PC-9 (cell line): ENCODE measurements at regions not wholly inside any gene's neighbourhood (a gene's known extent, or its start where the extent isn't known, plus 50 kb on each side); places are given as distances from the start of the nearest gene placed in this dataset.

Source experiments
- BruUV-seq: library from RNA; stranded (reverse); fragments of 400-500 nt; replicated peaks from 2 replicates; lab custom pipeline; 2021; lab: Mats Ljungman, UMichigan
- CTCF ChIA-PET: fragments of 300-600 bp; sonication (Branson Sonifier 250); formaldehyde crosslinking; loops from one replicate; lab custom pipeline; 2022; ENCODE audit warnings: antibody characterized with exemption; lab: Charles Lee
- POLR2A ChIA-PET: fragments of 300-600 bp; sonication (Branson Sonifier 250); formaldehyde crosslinking; loops from one replicate; lab custom pipeline; 2022; ENCODE audit warnings: antibody characterized with exemption; ENCODE audit not compliant: unreplicated experiment; lab: Charles Lee
- DNase-seq, 2 experiments: peaks; one replicate each; pipeline versions ENCODE4 v3.0.0 to v3.0.0-alpha.2; 2015 to 2022; ENCODE audit warnings: mixed read lengths in 1 of 2
- H2AFZ ChIP-seq: fragments of 200-600 bp; sonication (generic); 2 replicates; pipeline ENCODE4 v1.8.1; 2017; ENCODE audit warnings: antibody characterized with exemption
- H3F3A ChIP-seq: fragments of 200-600 bp; sonication (generic); 2 replicates; pipeline ENCODE4 v1.8.1; 2017; ENCODE audit warnings: antibody characterized with exemption, mild to moderate bottlenecking, low read depth; ENCODE audit not compliant: insufficient read depth
- H3K27ac ChIP-seq: fragments of 200-600 bp; sonication (generic); 2 replicates; pipeline ENCODE4 v1.6.1; 2016; ENCODE audit warnings: mixed run types
- H3K27me3 ChIP-seq: fragments of 200-600 bp; sonication (generic); 2 replicates; pipeline ENCODE4 v1.6.1; 2016; ENCODE audit warnings: low read depth, mixed run types; ENCODE audit not compliant: insufficient read depth
- H3K36me3 ChIP-seq: fragments of 200-600 bp; sonication (generic); 2 replicates; pipeline ENCODE4 v1.6.1; 2016; ENCODE audit warnings: low read depth, mixed run types
- H3K4me1 ChIP-seq: fragments of 200-600 bp; sonication (generic); replicated peaks from 2 replicates; pipeline ENCODE4 v1.6.1; 2016; ENCODE audit warnings: mixed run types; ENCODE audit not compliant: insufficient read depth
- H3K4me2 ChIP-seq: fragments of 200-600 bp; sonication (generic); 2 replicates; pipeline ENCODE4 v1.6.1; 2017; ENCODE audit warnings: mixed run types
- H3K4me3 ChIP-seq: fragments of 200-600 bp; sonication (generic); 2 replicates; pipeline ENCODE4 v1.6.1; 2016; ENCODE audit warnings: mixed run types
- H3K79me2 ChIP-seq: fragments of 200-600 bp; sonication (generic); 2 replicates; pipeline ENCODE4 v1.6.1; 2017; ENCODE audit warnings: low read depth, mixed run types
- H3K9me2 ChIP-seq: fragments of 200-600 bp; sonication (generic); 2 replicates; pipeline ENCODE4 v1.8.1; 2017; ENCODE audit warnings: mild to moderate bottlenecking; ENCODE audit not compliant: insufficient read depth
- H3K9me3 ChIP-seq: fragments of 200-600 bp; sonication (generic); 2 replicates; pipeline ENCODE4 v1.8.1; 2016; ENCODE audit warnings: low read depth; ENCODE audit not compliant: insufficient read depth
- H4K20me1 ChIP-seq: fragments of 200-600 bp; sonication (generic); 2 replicates; pipeline ENCODE4 v1.8.1; 2017; ENCODE audit not compliant: insufficient read depth
- EZH2 ChIP-seq: fragments of 200-600 bp; sonication (generic); IDR thresholded peaks from 2 replicates; pipeline ENCODE4 v1.8.0; 2017; ENCODE audit warnings: antibody characterized with exemption, low read depth
- intact Hi-C: fragments of 100-400 bp; cut with micrococcal nuclease; formaldehyde crosslinking; loops from one replicate; pipeline ENCODE4 v1.10.0; 2022; ENCODE audit not compliant: unreplicated experiment
- TF ChIP-seq, protein P1 (sequence below): fragments of 200-600 bp; sonication (generic); conservative IDR thresholded peaks from 2 replicates; pipeline ENCODE4 v1.6.1; 2017; ENCODE audit warnings: mixed run types, antibody characterized with exemption, mild to moderate bottlenecking, moderate library complexity

DNA sequence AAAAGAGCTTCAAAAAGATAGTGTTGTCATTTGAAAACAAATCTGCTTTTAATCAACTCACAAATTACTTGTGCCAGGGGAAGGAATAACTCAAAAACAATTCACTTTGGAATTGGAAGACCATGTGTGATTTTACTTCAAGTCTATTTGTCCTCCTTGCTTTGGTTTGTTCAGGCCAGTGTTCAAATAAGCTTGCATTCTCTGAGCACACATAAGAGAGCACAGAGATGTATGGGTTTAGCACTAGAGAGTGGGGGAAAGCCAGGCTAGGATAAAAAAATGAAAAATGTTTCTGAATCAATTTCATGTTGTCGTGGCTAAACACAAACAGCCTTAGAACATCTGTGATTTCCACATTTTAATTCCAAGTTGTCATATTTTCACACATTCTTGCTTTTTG is 325.7 kb upstream of the LYPLAL1 start:
- ChIA-PET CTCF (no interaction called here), POLR2A (no interaction called here)
- H3K36me3 ChIP-seq: no peaks in the 10 kb centered on the region
- no peaks in the 10 kb centered on the region for H3K27me3 ChIP-seq
- no peak overlapping the region for H3K27ac ChIP-seq
- no TSS peak for BruUV-seq
- H4K20me1 ChIP-seq: no peaks in the 10 kb centered on the region
- H3F3A ChIP-seq: no peaks in the 10 kb centered on the region
- H3K9me2 ChIP-seq: no peaks in the 10 kb centered on the region
- intact Hi-C loops: no loop called here
- no peak overlapping the region for H2AFZ ChIP-seq
- no peak overlapping the region for H3K4me2 ChIP-seq
- peaks cover 3% of the 10 kb centered on the region; the same call in 1 of the 2 replicates for H3K9me3 ChIP-seq
- H3K4me3 ChIP-seq: no peak overlapping the region
- no peaks in the 10 kb centered on the region for H3K4me1 ChIP-seq
- TF ChIP-seq, protein P1, sequence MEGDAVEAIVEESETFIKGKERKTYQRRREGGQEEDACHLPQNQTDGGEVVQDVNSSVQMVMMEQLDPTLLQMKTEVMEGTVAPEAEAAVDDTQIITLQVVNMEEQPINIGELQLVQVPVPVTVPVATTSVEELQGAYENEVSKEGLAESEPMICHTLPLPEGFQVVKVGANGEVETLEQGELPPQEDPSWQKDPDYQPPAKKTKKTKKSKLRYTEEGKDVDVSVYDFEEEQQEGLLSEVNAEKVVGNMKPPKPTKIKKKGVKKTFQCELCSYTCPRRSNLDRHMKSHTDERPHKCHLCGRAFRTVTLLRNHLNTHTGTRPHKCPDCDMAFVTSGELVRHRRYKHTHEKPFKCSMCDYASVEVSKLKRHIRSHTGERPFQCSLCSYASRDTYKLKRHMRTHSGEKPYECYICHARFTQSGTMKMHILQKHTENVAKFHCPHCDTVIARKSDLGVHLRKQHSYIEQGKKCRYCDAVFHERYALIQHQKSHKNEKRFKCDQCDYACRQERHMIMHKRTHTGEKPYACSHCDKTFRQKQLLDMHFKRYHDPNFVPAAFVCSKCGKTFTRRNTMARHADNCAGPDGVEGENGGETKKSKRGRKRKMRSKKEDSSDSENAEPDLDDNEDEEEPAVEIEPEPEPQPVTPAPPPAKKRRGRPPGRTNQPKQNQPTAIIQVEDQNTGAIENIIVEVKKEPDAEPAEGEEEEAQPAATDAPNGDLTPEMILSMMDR: no peak
- TF ChIP-seq EZH2: no peak
- no peak for DNase-seq
- no peaks in the 10 kb centered on the region for H3K79me2 ChIP-seq

DNA sequence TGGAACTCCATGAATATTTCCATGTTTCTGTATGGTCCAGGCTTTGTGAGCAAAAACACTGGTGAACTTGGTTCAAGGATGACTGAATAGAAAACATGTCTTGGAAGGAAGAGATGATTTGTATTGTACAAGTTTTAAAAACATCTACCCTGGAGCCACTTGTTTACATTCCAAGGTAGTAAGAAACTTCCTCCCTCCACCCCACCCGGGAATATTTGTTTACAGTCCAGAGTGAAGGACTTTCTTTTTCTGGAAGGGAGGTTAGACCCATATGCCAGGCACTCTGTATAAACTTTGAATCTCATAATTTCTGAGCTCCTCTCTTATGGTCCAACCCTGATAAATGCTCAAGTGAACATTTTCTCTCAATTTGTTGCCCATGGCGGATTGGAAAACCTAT is 323.3 kb upstream of the LYPLAL1 start:
- Histone ChIP-seq H3K9me2 (no peaks in the 10 kb centered on the region), H3K4me3 (no peak overlapping the region), H3K27me3 (no peaks in the 10 kb centered on the region), H3K9me3 (peaks cover 3% of the 10 kb centered on the region; the same call in 1 of the 2 replicates), H3K79me2 (no peaks in the 10 kb centered on the region), H3K4me2 (no peak overlapping the region), H3K27ac (no peak overlapping the region), H3K36me3 (no peaks in the 10 kb centered on the region), H3F3A (no peaks in the 10 kb centered on the region), H4K20me1 (no peaks in the 10 kb centered on the region), H3K4me1 (no peaks in the 10 kb centered on the region), H2AFZ (no peak overlapping the region)
- DNase-seq: no peak
- TF ChIP-seq EZH2: no peak
- TF ChIP-seq, protein P1: no peak
- intact Hi-C loops: no loop called here
- BruUV-seq: no TSS peak
- ChIA-PET CTCF (interaction anchor here (0.6 kb wide), 1 partner anchor 14 kb away, joined by 7 read pairs; no protein-coding TSS in a partner anchor), POLR2A (no interaction called here)

DNA sequence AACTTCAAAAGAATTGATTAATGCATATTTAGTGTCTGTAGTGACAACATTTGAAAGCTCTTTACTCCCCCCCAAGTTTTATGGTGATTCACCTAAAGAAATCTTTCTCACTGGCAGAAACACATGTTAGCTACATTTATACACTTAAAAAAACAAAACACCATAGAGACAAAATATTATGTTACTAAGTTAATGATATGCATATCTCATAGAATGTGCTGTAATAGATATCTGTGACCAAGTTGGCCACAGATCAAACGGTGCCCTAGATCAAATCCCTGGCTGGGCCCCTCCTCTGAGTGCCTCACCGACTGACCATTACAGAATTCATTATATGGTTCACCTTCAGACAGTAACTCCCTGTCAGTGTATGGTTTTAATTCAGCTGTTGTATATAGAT is 322.1 kb upstream of the LYPLAL1 start:
- intact Hi-C loops: no loop called here
- Histone ChIP-seq H3K4me1 (no peaks in the 10 kb centered on the region), H3F3A (no peaks in the 10 kb centered on the region), H3K4me3 (no peak overlapping the region), H4K20me1 (no peaks in the 10 kb centered on the region), H3K4me2 (no peak overlapping the region), H3K36me3 (no peaks in the 10 kb centered on the region), H2AFZ (no peak overlapping the region), H3K27me3 (no peaks in the 10 kb centered on the region), H3K9me2 (no peaks in the 10 kb centered on the region), H3K27ac (no peak overlapping the region), H3K79me2 (no peaks in the 10 kb centered on the region), H3K9me3 (peaks cover 3% of the 10 kb centered on the region; the same call in 1 of the 2 replicates)
- no peak for DNase-seq
- no TSS peak for BruUV-seq
- ChIA-PET CTCF (no interaction called here), POLR2A (no interaction called here)
- TF ChIP-seq, protein P1: no peak
- no peak for TF ChIP-seq EZH2
